ENCODE measurements at regions not wholly inside any gene's neighbourhood (a gene's known extent, or its start where the extent isn't known, plus 50 kb on each side); places are given as distances from the start of the nearest gene placed in this dataset.
"Not testable (repeated sequence)": the region's sequence is repeated elsewhere in the genome, so short reads cannot be mapped to it uniquely, and the experiment has no call there.

GRCh38 chr18:79591032-79591308 is 88.6 kb upstream of the CTDP1 start:
- no peak for DNase-seq
- intact Hi-C loops (cut with DNase I, micrococcal nuclease), result no loop called here
- no peak for ATAC-seq

GRCh38 chr18:79592684-79593083 is 86.9 kb upstream of the CTDP1 start:
- DNase-seq; ATAC-seq; intact Hi-C loops (cut with DNase I, micrococcal nuclease): not testable (repeated sequence)

- intact Hi-C loops (cut with DNase I, micrococcal nuclease), result no loop called here
- ATAC-seq, result no peak
- peak in 1 of 2 donors; percentile 0 for DNase-seq
Measured at GRCh38 chr18:79595876-79596374, 83.7 kb upstream of the CTDP1 start.

- DNase-seq, result no peak
- no peak for ATAC-seq
- intact Hi-C loops (cut with DNase I, micrococcal nuclease), result no loop called here
Measured at GRCh38 chr18:79596446-79597175, 83.0 kb upstream of the CTDP1 start.

GRCh38 chr18:79597176-79597830 is 82.3 kb upstream of the CTDP1 start:
- ATAC-seq (no peak), DNase-seq (peak in 1 of 2 donors; percentile 15)

DNA sequence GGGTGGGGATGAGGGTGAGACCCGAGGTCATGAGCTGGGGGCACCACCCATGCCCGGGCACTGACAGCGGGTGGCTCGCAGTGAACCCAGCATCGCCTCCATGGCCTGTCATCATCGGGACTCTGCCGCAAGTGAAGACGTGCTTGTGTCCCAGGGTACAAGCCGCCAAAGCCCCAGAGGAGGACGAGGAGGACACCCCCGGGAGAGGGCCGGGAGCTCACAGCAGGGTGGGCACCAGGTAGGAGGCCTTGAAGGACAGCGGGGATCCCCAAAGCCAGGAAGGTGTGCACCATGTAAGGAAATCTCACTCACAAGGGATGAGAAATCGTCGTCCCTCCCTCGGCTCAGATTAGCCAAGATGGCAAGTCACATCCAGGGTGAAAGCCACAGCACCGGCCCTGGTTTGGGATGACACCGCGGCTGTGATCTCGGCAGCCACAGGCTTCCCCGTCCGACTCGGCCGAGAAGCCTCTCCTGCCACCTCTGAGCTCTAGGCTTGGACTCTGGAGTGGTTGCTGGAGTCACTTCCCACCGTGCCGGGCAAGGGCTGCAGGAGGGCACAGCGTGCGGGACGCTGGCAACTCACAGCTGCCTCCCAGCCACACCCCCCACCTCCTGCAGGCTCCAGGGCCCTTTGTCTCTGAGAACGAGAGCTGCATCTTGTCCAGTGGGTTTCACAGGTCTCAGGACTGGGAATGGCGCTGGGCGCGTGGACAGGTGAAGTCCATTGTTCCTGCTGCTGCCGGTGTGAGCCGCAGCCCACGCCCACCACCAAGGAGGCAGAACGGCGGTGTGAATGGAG is 81.6 kb upstream of the CTDP1 start:
- DNase-seq (peak; percentile 1 to 10), ATAC-seq (no peak)
- intact Hi-C loops (cut with DNase I, micrococcal nuclease), result no loop called here

More at GRCh38 chr18:79597176-79597830, 82.3 kb upstream of the CTDP1 start:
- intact Hi-C loops (cut with DNase I, micrococcal nuclease), result no loop called here

GRCh38 chr18:79598633-79599175 is 80.9 kb upstream of the CTDP1 start:
- DNase-seq (peak in 1 of 2 donors; percentile 4), ATAC-seq (no peak)
- intact Hi-C loops (cut with DNase I, micrococcal nuclease), result no loop called here

GRCh38 chr18:79599441-79599931 is 80.1 kb upstream of the CTDP1 start:
- intact Hi-C loops (cut with DNase I, micrococcal nuclease), result no loop called here
- ATAC-seq (no peak), DNase-seq (peak; percentile 1 to 8)

- peak; percentile 1 to 8 for DNase-seq
- intact Hi-C loops (cut with DNase I, micrococcal nuclease), result no loop called here
- ATAC-seq, result no peak
Measured at GRCh38 chr18:79600141-79600540, 79.5 kb upstream of the CTDP1 start.

- intact Hi-C loops (cut with DNase I, micrococcal nuclease), result no loop called here
- no peak for ATAC-seq
- peak in 1 of 2 donors; percentile 6 for DNase-seq
Measured at GRCh38 chr18:79600596-79600995, 79.0 kb upstream of the CTDP1 start.

DNA sequence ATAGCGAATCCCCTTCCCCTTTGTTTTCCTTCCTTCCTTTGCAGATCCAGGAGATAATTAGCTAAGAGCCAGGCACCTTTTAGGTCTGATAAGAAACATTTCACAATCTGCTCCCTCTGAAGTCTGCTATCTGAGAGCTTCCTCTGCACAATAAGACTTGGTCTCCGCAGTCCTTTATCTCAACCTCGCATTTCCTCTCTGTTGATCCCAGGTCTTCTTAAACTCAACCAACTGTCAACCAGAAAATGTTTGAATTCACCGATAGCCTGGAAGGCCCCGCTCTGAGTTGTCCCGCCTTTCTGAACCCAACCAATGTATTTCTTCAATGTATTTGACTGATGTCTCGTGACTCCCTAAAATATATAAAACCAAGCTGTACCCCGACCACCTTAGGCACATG is 78.4 kb upstream of the CTDP1 start:
- ATAC-seq, result no peak
- intact Hi-C loops (cut with DNase I, micrococcal nuclease), result no loop called here

DNA sequence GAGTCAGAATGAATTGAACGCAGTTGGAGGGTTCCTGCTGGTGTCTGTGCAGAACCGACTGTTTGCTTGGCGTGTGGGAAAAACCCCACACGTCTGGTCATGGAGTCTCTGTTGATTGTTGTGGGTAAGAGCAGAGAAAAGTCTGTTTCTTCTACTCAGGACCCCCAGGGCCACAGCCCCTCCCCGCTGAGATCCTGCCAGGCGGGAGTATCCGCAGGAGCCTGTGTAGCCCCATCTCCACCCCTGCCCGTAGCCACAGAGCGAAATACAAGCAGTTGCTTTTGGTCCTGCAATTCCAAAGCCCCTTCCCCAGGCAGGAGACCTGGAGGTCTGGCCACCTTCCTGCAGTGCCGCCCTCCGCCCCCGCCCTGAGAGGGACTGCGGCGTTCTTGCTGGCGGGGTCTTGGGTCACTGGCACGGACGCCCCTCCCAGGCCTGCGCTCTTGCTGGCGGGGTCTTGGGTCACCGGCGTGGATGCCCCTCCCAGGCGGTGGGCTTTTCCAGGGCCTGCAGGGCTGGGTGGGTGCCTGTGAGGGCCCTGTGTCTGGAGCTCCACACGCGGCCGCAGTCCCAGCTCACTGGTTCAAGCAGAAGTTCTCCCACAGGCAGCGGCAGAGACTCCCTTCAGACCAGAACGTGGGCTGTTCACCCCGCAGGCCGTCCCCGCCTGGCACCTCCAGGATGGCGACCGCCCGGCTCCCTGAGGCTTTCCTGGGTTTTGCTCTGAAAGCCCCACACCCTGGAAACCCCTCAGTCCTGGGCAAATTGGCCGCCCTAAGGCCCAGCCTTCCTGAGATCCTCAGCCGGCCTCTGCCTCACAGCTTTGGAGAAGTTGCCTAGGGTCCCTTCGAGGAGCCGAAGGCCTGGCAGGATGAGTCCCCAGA is 76.0 kb upstream of the CTDP1 start:
- ATAC-seq (no peak), DNase-seq (peak; percentile 2 to 16)
- intact Hi-C loops (cut with DNase I, micrococcal nuclease), result no loop called here

More for the DNA sequence above, 78.4 kb upstream of the CTDP1 start:
- DNase-seq, result peak in 1 of 2 donors; percentile 0

DNA sequence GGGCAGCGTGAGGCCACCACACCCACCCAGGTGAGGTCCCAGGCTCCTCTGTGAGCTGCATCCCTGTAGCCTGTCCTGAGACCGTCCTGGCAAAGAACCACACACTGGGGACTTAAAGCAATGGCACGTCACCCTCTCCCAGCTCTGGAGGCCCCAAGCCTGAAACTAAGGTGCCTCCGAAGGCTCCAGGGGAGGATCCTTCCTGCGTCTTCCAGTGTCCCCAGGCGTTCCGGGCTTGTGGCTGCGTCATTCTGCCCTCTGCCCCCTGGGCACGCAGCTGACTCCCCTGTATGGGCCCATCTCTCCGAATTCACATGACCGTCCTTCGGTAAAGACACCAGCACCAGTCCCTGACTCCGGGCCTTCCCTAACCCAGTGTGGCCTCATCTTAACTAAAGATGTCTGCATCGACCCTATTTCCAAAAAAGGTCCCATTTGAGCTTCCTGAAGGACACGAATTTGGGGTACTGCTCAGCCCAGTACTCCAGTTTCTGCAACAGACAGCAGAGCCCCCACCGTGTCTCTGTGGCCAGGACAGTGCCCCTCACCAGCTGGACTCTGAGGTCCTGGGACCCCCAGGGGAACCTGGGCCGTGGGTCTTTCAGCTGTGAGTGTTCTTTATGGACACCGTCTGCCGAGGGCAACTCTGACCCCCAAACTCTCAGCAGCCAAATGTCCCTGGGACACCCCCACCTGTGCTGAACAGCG is 75.2 kb upstream of the CTDP1 start:
- ATAC-seq (no peak), DNase-seq (peak; percentile 1 to 10)
- intact Hi-C loops (cut with DNase I, micrococcal nuclease), result no loop called here

GRCh38 chr18:79604913-79605880 is 74.4 kb upstream of the CTDP1 start:
- no peak for ATAC-seq
- peak; percentile 1 to 11 for DNase-seq
- intact Hi-C loops (cut with DNase I, micrococcal nuclease), result no loop called here

DNA sequence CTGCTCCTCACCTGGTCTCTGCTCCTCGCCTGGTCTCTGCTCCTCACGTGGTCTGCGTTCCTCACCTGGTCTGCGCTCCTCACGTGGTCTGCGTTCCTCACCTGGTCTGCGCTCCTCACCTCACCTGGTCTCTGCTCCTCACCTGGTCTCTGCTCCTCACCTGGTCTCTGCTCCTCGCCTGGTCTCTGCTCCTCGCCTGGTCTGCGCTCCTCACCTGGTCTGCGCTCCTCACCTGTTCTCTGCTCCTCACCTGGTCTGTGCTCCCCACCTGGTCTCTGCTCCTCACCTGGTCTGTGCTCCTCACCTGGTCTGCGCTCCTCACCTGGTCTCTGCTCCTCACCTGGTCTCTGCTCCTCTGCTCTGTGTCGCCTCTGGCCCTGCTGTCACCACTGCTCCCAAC is 73.5 kb upstream of the CTDP1 start:
- intact Hi-C loops (cut with DNase I, micrococcal nuclease); ATAC-seq: not testable (repeated sequence)
- DNase-seq, result peak; percentile 1 to 5

GRCh38 chr18:79606621-79607331 is 72.8 kb upstream of the CTDP1 start:
- no peak for ATAC-seq
- DNase-seq, result peak; percentile 0 to 14
- intact Hi-C loops (cut with DNase I, micrococcal nuclease), result no loop called here
